ENCODE measurements at regions not wholly inside any gene's neighbourhood (a gene's known extent, or its start where the extent isn't known, plus 50 kb on each side); places are given as distances from the start of the nearest gene placed in this dataset.

DNA sequence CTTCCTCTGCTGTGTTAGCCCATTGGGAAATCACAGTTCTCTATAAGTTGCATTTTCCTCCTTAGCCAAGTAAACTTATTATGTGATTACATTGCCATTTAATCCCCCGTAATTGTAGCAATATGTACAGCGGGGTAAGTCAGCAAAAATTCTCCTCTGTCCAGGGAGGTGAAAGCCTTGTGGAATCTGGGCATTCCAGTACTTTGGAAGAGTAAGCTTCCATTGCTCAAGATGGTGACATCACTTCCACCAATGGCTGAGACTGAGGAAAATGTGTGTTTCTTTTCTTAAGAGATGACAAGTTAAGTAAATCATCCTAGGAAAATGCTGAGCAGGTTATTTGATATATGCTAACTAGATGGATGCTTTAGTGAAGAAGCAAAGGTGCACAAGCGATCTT lies 436.7 kb downstream of the CETN3 start:
- Histone ChIP-seq H3K27me3 (no peaks in the 10 kb centered on the region), H3K9me3 (no peaks in the 10 kb centered on the region), H3K36me3 (no peaks in the 10 kb centered on the region), H3K4me3 (no peak overlapping the region), H3K4me1 (no peaks in the 10 kb centered on the region), H3K27ac (no peak overlapping the region)
- ATAC-seq: no peak
- TF ChIP-seq, protein P1, sequence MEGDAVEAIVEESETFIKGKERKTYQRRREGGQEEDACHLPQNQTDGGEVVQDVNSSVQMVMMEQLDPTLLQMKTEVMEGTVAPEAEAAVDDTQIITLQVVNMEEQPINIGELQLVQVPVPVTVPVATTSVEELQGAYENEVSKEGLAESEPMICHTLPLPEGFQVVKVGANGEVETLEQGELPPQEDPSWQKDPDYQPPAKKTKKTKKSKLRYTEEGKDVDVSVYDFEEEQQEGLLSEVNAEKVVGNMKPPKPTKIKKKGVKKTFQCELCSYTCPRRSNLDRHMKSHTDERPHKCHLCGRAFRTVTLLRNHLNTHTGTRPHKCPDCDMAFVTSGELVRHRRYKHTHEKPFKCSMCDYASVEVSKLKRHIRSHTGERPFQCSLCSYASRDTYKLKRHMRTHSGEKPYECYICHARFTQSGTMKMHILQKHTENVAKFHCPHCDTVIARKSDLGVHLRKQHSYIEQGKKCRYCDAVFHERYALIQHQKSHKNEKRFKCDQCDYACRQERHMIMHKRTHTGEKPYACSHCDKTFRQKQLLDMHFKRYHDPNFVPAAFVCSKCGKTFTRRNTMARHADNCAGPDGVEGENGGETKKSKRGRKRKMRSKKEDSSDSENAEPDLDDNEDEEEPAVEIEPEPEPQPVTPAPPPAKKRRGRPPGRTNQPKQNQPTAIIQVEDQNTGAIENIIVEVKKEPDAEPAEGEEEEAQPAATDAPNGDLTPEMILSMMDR (IDR thresholded peaks at IDR 0.05): no peak
- intact Hi-C loops (cut with DNase I): no loop called here
- no peak for DNase-seq

DNA sequence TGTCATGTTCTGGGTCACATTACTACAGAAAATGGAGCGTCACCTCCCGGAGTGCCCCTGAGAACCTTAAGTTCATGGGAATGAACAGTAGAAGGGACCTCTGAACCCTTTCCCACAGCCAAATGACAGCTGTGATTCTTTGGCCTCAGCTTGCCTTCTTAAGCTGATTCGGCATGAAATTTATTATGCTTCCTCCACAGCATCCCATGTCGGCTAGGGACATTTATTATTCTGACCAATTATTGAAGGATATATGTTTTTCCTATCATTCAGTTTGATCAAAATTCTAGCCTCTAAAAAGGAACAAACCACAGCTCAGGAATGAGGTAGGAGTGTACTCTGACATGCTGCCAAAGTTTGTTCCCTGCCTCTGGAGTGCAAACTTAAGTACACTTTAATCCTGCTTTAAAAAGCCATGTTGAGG lies 440.6 kb downstream of the CETN3 start:
- H3K4me1 ChIP-seq: no peaks in the 10 kb centered on the region
- H3K36me3 ChIP-seq: no peaks in the 10 kb centered on the region
- intact Hi-C loops (cut with DNase I): no loop called here
- TF ChIP-seq, protein P1 (IDR thresholded peaks at IDR 0.05): no peak
- no peak overlapping the region for H3K4me3 ChIP-seq
- H3K27ac ChIP-seq: no peak overlapping the region
- H3K27me3 ChIP-seq: no peaks in the 10 kb centered on the region
- H3K9me3 ChIP-seq: no peaks in the 10 kb centered on the region
- DNase-seq: no peak
- ATAC-seq: peak; percentile 69

DNA sequence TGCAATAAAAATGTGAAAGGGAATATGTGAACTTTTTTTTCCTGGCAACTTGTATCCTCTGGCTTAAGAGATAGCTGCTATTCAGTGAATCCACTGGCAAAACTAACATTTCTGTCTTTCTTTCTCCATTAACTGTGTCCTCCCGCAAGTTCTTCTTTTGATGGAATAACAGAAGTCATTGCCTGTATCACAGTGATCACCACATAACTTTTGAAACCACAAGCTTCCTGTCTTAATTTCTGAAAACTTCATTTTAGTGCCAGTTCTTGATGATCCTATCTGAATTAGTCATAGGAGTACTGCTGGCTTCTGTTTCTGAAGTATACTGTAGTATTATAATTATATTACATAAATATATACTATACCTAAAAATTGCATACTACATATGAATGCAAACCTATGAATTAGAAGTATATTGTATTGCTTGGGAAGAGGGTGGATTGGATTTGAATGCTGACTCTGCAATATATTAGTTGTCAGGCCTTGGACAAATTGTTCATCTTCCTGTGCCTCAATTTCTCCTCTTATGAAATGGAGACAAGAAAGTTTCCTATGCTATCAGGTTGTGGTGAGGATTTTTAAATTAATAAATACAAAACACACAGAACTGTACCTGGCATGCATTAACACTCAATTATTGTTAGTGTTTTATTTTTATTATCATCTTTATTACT lies 441.6 kb downstream of the CETN3 start:
- intact Hi-C loops (cut with DNase I): no loop called here
- ATAC-seq (no peak), DNase-seq (no peak)
- Histone ChIP-seq H3K27me3 (no peaks in the 10 kb centered on the region), H3K4me3 (no peak overlapping the region), H3K36me3 (no peaks in the 10 kb centered on the region), H3K27ac (no peak overlapping the region), H3K4me1 (no peaks in the 10 kb centered on the region), H3K9me3 (no peaks in the 10 kb centered on the region)
- TF ChIP-seq, protein P1 (IDR thresholded peaks at IDR 0.05): no peak

DNA sequence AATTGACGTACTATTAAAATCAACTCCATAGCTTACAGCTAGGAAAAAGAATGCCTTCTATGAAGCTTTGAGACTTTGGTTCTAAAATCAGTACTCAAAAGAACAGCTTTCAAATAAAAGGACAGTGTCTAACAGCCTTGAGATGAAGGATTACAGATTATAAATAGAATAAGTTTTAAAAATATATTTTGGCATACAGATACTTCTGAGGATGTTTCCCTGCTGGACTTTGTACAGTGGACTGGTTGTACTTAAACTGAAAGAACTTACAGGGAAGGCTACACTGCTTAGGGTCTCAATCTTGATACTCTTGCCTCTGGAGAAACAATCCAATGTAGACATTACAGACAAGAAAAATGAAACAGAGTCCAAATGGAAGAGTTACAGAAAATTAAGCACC lies 452.7 kb downstream of the CETN3 start:
- Histone ChIP-seq H3K9me3 (no peaks in the 10 kb centered on the region), H3K4me3 (no peak overlapping the region), H3K36me3 (no peaks in the 10 kb centered on the region), H3K27me3 (no peaks in the 10 kb centered on the region), H3K27ac (no peak overlapping the region), H3K4me1 (no peaks in the 10 kb centered on the region)
- intact Hi-C loops (cut with DNase I): no loop called here
- ATAC-seq (no peak), DNase-seq (no peak)
- TF ChIP-seq, protein P1 (IDR thresholded peaks at IDR 0.05): no peak

DNA sequence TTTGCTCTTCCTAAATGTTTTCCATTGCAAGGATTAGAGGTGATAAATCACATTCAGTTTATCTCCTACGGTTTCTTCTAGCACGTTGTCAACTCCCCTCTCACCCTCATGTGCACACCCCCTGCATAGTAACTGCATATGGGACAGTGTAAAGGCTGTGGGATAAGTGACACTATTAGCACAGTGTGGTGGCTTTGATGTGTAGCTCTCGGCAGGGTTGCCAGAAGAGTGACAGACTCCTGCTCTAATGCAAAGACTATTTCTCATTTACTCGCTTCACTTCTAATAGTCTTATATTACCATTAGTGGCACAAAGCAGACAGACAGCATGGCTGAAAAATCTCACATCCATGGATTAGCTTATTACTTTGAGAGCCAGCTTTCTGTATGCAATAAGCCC lies 454.6 kb downstream of the CETN3 start:
- Histone ChIP-seq H3K27me3 (no peaks in the 10 kb centered on the region), H3K27ac (no peak overlapping the region), H3K36me3 (no peaks in the 10 kb centered on the region), H3K9me3 (no peaks in the 10 kb centered on the region), H3K4me1 (no peaks in the 10 kb centered on the region), H3K4me3 (no peak overlapping the region)
- DNase-seq (no peak), ATAC-seq (no peak)
- TF ChIP-seq, protein P1 (IDR thresholded peaks at IDR 0.05): no peak
- intact Hi-C loops (cut with DNase I): no loop called here

DNA sequence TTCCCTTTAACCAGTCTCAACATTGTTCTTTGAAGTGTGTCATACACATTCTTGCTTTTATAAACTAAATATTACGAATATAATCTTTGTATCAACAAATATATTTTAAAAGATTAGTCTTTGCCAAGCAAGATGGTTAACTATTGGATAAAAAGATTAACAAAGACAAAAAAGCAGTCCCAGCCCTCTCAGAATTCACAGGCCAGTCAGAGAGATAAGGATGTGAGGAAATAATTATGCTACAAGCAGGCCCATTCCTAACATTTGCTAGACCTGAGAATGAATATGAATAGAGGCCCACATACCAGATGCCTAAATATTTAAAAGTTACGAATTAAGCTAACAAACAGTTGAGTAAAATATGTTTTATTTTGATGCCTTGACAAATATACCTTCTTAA lies 457.7 kb downstream of the CETN3 start:
- no peak overlapping the region for H3K27ac ChIP-seq
- ATAC-seq (no peak), DNase-seq (no peak)
- no peaks in the 10 kb centered on the region for H3K36me3 ChIP-seq
- intact Hi-C loops (cut with DNase I): no loop called here
- H3K4me3 ChIP-seq: no peak overlapping the region
- no peaks in the 10 kb centered on the region for H3K4me1 ChIP-seq
- H3K27me3 ChIP-seq: no peaks in the 10 kb centered on the region
- no peaks in the 10 kb centered on the region for H3K9me3 ChIP-seq
- TF ChIP-seq, protein P1 (IDR thresholded peaks at IDR 0.05): no peak
